ENCODE measurements at regions not wholly inside any gene's neighbourhood (a gene's known extent, or its start where the extent isn't known, plus 50 kb on each side); places are given as distances from the start of the nearest gene placed in this dataset.
A peak's percentile ranks its signal among the peaks of the same experiment; 100 is the strongest.

DNA sequence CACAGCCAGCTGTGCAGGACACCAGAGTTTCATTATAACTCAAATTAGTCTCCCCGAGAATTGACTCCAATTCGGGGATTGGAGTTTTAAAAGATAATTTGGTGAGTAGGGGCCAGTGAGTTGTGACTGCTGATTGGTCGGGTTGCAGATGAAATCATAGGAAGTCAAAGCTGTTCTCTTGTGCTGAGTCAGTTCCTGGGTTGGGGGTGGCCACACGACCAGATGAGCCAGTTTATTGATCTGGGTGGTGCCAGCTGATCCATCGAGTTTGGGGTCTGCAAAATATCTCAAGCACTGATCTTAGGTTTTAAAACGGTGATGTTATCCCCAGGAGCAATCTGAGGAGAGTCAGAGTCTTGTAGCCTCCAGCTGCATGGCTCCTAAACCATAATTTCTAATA, 82.7 kb upstream of the SLC66A3 start:
- Histone ChIP-seq H3K9me3 (ENCODE audit: control insufficient read depth, low read depth, low read length) (no peaks in the 10 kb centered on the region), H2AK5ac (ENCODE audit: insufficient read length, low read length) (no peak overlapping the region), H3K14ac (ENCODE audit: insufficient read depth, low read length) (no peak overlapping the region), H3K23ac (ENCODE audit: insufficient read length, low read depth, low read length) (no peak overlapping the region), H4K20me1 (ENCODE audit: control insufficient read depth, insufficient read depth, insufficient read length) (no peaks in the 10 kb centered on the region), H4K5ac (ENCODE audit: insufficient read length, low read depth, low read length) (no peak overlapping the region), H2AFZ (ENCODE audit: low read length) (no peak overlapping the region), H3K27ac (ENCODE audit: insufficient read length, low read depth, low read length) (no peak overlapping the region), H3K4me2 (ENCODE audit: insufficient read depth, insufficient read length, low read length) (peak overlapping the region; percentile 4), H2BK12ac (ENCODE audit: insufficient read length, low read depth, low read length) (no peak overlapping the region), H2BK20ac (ENCODE audit: low read depth, low read length, poor library complexity, severe bottlenecking) (no peak overlapping the region), H3K18ac (ENCODE audit: insufficient read length, low read depth, low read length) (no peak overlapping the region), H3K56ac (ENCODE audit: insufficient read length, low read depth, low read length) (no peak overlapping the region), H2BK5ac (ENCODE audit: insufficient read length, low read length) (no peak overlapping the region), H2BK15ac (ENCODE audit: low read depth, low read length) (no peak overlapping the region), H3K4ac (ENCODE audit: low read depth, low read length) (no peak overlapping the region), H3K27me3 (ENCODE audit: insufficient read depth, low read length) (no peaks in the 10 kb centered on the region), H3T11ph (ENCODE audit: low read length) (no peak overlapping the region), H4K8ac (replicated peaks; ENCODE audit: insufficient read length, low read depth, low read length) (no peak overlapping the region), H3K79me1 (ENCODE audit: insufficient read depth, low read depth, low read length, poor library complexity, severe bottlenecking) (no peaks in the 10 kb centered on the region), H3K9ac (ENCODE audit: extremely low read depth, insufficient read length, low read length) (no peak overlapping the region), H3K79me2 (ENCODE audit: insufficient read depth, low read length) (no peaks in the 10 kb centered on the region), H2BK120ac (ENCODE audit: low read depth, low read length, poor library complexity, severe bottlenecking) (no peak overlapping the region), H3K23me2 (ENCODE audit: insufficient read length, low read depth, low read length, poor library complexity, severe bottlenecking) (no peaks in the 10 kb centered on the region), H3K4me1 (ENCODE audit: insufficient read depth, low read length) (0 out of 2 replicates have a peak, but pooled peaks cover 3% of the 10 kb centered on the region), H4K91ac (ENCODE audit: insufficient read length, low read depth, low read length) (no peak overlapping the region)
- WGBS (ENCODE audit: extremely low coverage, insufficient read length, low lambda C conversion rate), result no CpG with 5 or more reads among the region's 6 CpGs
- Mint-ChIP-seq H3K36me3 (ENCODE audit: insufficient read depth in 1 of 3, low read depth in 3 of 3) (no peaks in the 10 kb centered on the region), H3K27me3 (ENCODE audit: low read depth) (no peaks in the 10 kb centered on the region; the same call in 1 of the 2 replicates), H3K27ac (peak overlapping the region in 1 of 3 experiments; percentile 6; a peak in 1 of 7 replicates), H3K9me3 (peaks cover 2 to 3% of the 10 kb centered on the region in 2 experiments; a peak in 2 of 5 replicates), H3K4me1 (peaks cover 24% of the 10 kb centered on the region in 2 experiments), H3K4me3 (no peak overlapping the region; a peak in 2 of 5 replicates)
- no peak for DNase-seq
- TF ChIP-seq, protein P1, sequence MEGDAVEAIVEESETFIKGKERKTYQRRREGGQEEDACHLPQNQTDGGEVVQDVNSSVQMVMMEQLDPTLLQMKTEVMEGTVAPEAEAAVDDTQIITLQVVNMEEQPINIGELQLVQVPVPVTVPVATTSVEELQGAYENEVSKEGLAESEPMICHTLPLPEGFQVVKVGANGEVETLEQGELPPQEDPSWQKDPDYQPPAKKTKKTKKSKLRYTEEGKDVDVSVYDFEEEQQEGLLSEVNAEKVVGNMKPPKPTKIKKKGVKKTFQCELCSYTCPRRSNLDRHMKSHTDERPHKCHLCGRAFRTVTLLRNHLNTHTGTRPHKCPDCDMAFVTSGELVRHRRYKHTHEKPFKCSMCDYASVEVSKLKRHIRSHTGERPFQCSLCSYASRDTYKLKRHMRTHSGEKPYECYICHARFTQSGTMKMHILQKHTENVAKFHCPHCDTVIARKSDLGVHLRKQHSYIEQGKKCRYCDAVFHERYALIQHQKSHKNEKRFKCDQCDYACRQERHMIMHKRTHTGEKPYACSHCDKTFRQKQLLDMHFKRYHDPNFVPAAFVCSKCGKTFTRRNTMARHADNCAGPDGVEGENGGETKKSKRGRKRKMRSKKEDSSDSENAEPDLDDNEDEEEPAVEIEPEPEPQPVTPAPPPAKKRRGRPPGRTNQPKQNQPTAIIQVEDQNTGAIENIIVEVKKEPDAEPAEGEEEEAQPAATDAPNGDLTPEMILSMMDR (conservative IDR thresholded peaks at IDR 0.05), result no peak
